IMR-90 (cell line): ENCODE measurements at regions not wholly inside any gene's neighbourhood (a gene's known extent, or its start where the extent isn't known, plus 50 kb on each side); places are given as distances from the start of the nearest gene placed in this dataset.

Experiments
- ATAC-seq: fragments of 200-7000 bp; cut with Tn5 transposase; 2 replicates; pipeline ENCODE4 v1.9.1; 2020; ENCODE audit warnings: low read depth, mild to moderate bottlenecking, moderate library complexity
- BruUV-seq: library from RNA; stranded (reverse); fragments of 400-500 nt; replicated peaks from 2 replicates; lab custom pipeline; 2021; lab: Mats Ljungman, UMichigan
- CTCF ChIA-PET: fragments of 300-600 bp; formaldehyde crosslinking; extraction: SDS; loops from one replicate; lab custom pipeline; 2021; ENCODE audit warnings: antibody characterized with exemption; lab: Yijun Ruan, JAX
- POLR2A ChIA-PET: fragments of 300-600 bp; sonication (Branson Sonifier 250); formaldehyde crosslinking; loops from one replicate; lab custom pipeline; 2022; ENCODE audit warnings: antibody characterized with exemption; ENCODE audit not compliant: unreplicated experiment; lab: Charles Lee
- DNase-seq: peaks from one replicate; pipeline ENCODE4 v3.0.0; 2013
- H2AFZ ChIP-seq: replicated peaks from 2 replicates; pipeline ENCODE3; 2013; ENCODE audit warnings: low read length, mild to moderate bottlenecking; ENCODE audit not compliant: poor library complexity
- H2AK5ac ChIP-seq: 2 replicates; pipeline ENCODE4 v1.6.1; 2013; ENCODE audit warnings: low read depth, low read length, inconsistent platforms
- H2AK9ac ChIP-seq: replicated peaks from 2 replicates; pipeline ENCODE3; 2013; ENCODE audit warnings: mild to moderate bottlenecking, low read depth, low read length, moderate library complexity; ENCODE audit not compliant: poor library complexity
- H2BK120ac ChIP-seq: 2 replicates; pipeline ENCODE4 v1.6.1; 2013; ENCODE audit warnings: low read depth, low read length, inconsistent platforms
- H2BK15ac ChIP-seq: 3 replicates; pipeline ENCODE4 v1.6.1; 2013; ENCODE audit warnings: low read depth, low read length, inconsistent platforms
- H2BK20ac ChIP-seq: 2 replicates; pipeline ENCODE4 v1.6.1; 2013; ENCODE audit warnings: low read depth, mild to moderate bottlenecking, inconsistent platforms, low read length, moderate library complexity
- H2BK5ac ChIP-seq: 2 replicates; pipeline ENCODE4 v1.6.1; 2013; ENCODE audit warnings: mild to moderate bottlenecking, low read depth, low read length, inconsistent platforms; ENCODE audit not compliant: poor library complexity, severe bottlenecking
- H3K14ac ChIP-seq: replicated peaks from 2 replicates; pipeline ENCODE4 v1.6.1; 2013; ENCODE audit warnings: low read depth, low read length, inconsistent platforms
- H3K18ac ChIP-seq: 2 replicates; pipeline ENCODE4 v1.6.1; 2013; ENCODE audit warnings: low read depth, low read length, control low read depth
- H3K23ac ChIP-seq: 2 replicates; pipeline ENCODE4 v1.6.1; 2013; ENCODE audit warnings: low read depth, low read length, inconsistent platforms
- H3K27ac ChIP-seq: 2 replicates; pipeline ENCODE4 v1.5.1; 2013; ENCODE audit warnings: mild to moderate bottlenecking, control low read depth, low read length; ENCODE audit not compliant: insufficient read depth
- H3K27me3 ChIP-seq: 2 replicates; pipeline ENCODE4 v1.6.1; 2013; ENCODE audit warnings: low read length; ENCODE audit not compliant: control insufficient read depth, insufficient read depth
- H3K36me3 ChIP-seq: 2 replicates; pipeline ENCODE4 v1.6.1; 2013; ENCODE audit warnings: low read length, mixed read lengths; ENCODE audit not compliant: control insufficient read depth, insufficient read depth
- H3K4ac ChIP-seq: 2 replicates; pipeline ENCODE4 v1.6.1; 2013; ENCODE audit warnings: low read depth, low read length, inconsistent platforms
- H3K4me1 ChIP-seq: 2 replicates; pipeline ENCODE4 v1.6.1; 2013; ENCODE audit warnings: low read length, mixed read lengths; ENCODE audit not compliant: control insufficient read depth, insufficient read depth
- H3K4me2 ChIP-seq: 2 replicates; pipeline ENCODE4 v1.6.1; 2013; ENCODE audit warnings: low read depth, mild to moderate bottlenecking, control low read depth, low read length, moderate library complexity
- H3K4me3 ChIP-seq: 2 replicates; pipeline ENCODE4 v1.5.1; 2013; ENCODE audit warnings: low read depth, mild to moderate bottlenecking, control low read depth, low read length, moderate library complexity; ENCODE audit not compliant: insufficient read depth
- H3K56ac ChIP-seq: 2 replicates; pipeline ENCODE4 v1.6.1; 2013; ENCODE audit warnings: low read length, inconsistent platforms; ENCODE audit not compliant: insufficient read depth; ENCODE audit errors: extremely low read depth
- H3K79me1 ChIP-seq, 2 experiments: 2 replicates each; pipeline ENCODE4 v1.6.1; 2013; ENCODE audit warnings: low read length in 2 of 2, inconsistent platforms in 1 of 2, low read depth in 1 of 2
- H3K9ac ChIP-seq: 2 replicates; pipeline ENCODE4 v1.6.1; 2013; ENCODE audit warnings: low read depth, low read length, control low read depth
- H3K9me1 ChIP-seq: 2 replicates; pipeline ENCODE4 v1.6.1; 2013; ENCODE audit warnings: low read length, inconsistent platforms; ENCODE audit not compliant: insufficient read depth
- H3K9me3 ChIP-seq: 2 replicates; pipeline ENCODE4 v1.6.1; 2013; ENCODE audit warnings: low read length; ENCODE audit not compliant: control insufficient read depth, insufficient read depth
- H4K20me1 ChIP-seq: 2 replicates; pipeline ENCODE4 v1.6.1; 2013; ENCODE audit warnings: low read length, inconsistent platforms; ENCODE audit not compliant: insufficient read depth
- H4K5ac ChIP-seq: 2 replicates; pipeline ENCODE4 v1.6.1; 2013; ENCODE audit warnings: mild to moderate bottlenecking, low read depth, low read length, control low read depth
- H4K8ac ChIP-seq, 2 experiments: 2 replicates each; pipeline ENCODE4 v1.6.1; 2013; ENCODE audit warnings: low read depth in 2 of 2, low read length in 2 of 2, control low read depth in 1 of 2, inconsistent platforms in 1 of 2
- H4K91ac ChIP-seq: 2 replicates; pipeline ENCODE4 v1.6.1; 2013; ENCODE audit warnings: low read depth, low read length, inconsistent platforms; ENCODE audit not compliant: insufficient read depth
- FOS ChIP-seq: fragments of 150-350 bp; IDR thresholded peaks from 2 replicates; pipeline ENCODE4 v1.6.1; 2016; ENCODE audit warnings: low read depth, low read length
- RFX5 ChIP-seq: IDR thresholded peaks from 2 replicates; pipeline ENCODE4 v1.8.0; 2012; ENCODE audit warnings: low read depth, mild to moderate bottlenecking, low read length, moderate library complexity
- WGBS, 2 experiments: methylation state at CpG; one replicate each; pipeline versions ENCODE4 v1.1.5 to v1.1.7; 2013; ENCODE audit warnings: missing lambda C conversion rate in 2 of 2; ENCODE audit not compliant: insufficient read length in 1 of 2; ENCODE audit errors: extremely low coverage in 2 of 2; 5-methylcytosine and 5-hydroxymethylcytosine counted together
- dilution Hi-C: fragments of 300-500 bp; cut with HindIII; formaldehyde crosslinking; loops from one replicate; pipeline ENCODE4 v1.14.3; 2018; ENCODE audit warnings: low sequenced_read_pairs; ENCODE audit not compliant: unreplicated experiment
- in situ Hi-C: fragments of 300-500 bp; cut with MboI; formaldehyde crosslinking; loops from 3 replicates; pipeline ENCODE4 v1.14.3; 2019; ENCODE audit warnings: low sequenced_read_pairs, inconsistent platforms, mixed read lengths
- intact Hi-C: fragments of 100-400 bp; cut with micrococcal nuclease; formaldehyde crosslinking; loops from 2 replicates; pipeline ENCODE4 v1.10.0; 2022
- TF ChIP-seq, protein P1 (sequence below): conservative IDR thresholded peaks from 2 replicates; pipeline ENCODE4 v1.5.1; 2012; ENCODE audit warnings: mild to moderate bottlenecking, low read depth, low read length, improper control_type of control experiment

- Histone ChIP-seq H3K4ac (no peak overlapping the region), H4K8ac (no peak overlapping the region), H3K4me3 (no peak overlapping the region), H3K79me1 (no peaks in the 10 kb centered on the region), H3K36me3 (no peaks in the 10 kb centered on the region), H3K27ac (no peak overlapping the region), H3K27me3 (no peaks in the 10 kb centered on the region), H3K4me2 (no peak overlapping the region), H3K9me1 (no peaks in the 10 kb centered on the region), H3K9me3 (peaks cover 6% of the 10 kb centered on the region; the same call in 1 of the 2 replicates), H3K23ac (no peak overlapping the region), H3K56ac (no peak overlapping the region), H3K14ac (no peak overlapping the region), H2BK120ac (no peak overlapping the region), H2BK15ac (no peak overlapping the region), H3K4me1 (no peaks in the 10 kb centered on the region), H2BK20ac (no peak overlapping the region), H4K20me1 (no peaks in the 10 kb centered on the region), H4K5ac (no peak overlapping the region), H2AK9ac (no peak overlapping the region), H2AFZ (no peak overlapping the region), H2AK5ac (no peak overlapping the region), H3K9ac (no peak overlapping the region), H4K91ac (no peak overlapping the region), H2BK5ac (no peak overlapping the region), H3K18ac (no peak overlapping the region)
- no peak for ATAC-seq
- WGBS, 2 experiments = no CpG with 5 or more reads among the region's 2 CpGs
- TF ChIP-seq RFX5 = no peak
- TF ChIP-seq, protein P1, sequence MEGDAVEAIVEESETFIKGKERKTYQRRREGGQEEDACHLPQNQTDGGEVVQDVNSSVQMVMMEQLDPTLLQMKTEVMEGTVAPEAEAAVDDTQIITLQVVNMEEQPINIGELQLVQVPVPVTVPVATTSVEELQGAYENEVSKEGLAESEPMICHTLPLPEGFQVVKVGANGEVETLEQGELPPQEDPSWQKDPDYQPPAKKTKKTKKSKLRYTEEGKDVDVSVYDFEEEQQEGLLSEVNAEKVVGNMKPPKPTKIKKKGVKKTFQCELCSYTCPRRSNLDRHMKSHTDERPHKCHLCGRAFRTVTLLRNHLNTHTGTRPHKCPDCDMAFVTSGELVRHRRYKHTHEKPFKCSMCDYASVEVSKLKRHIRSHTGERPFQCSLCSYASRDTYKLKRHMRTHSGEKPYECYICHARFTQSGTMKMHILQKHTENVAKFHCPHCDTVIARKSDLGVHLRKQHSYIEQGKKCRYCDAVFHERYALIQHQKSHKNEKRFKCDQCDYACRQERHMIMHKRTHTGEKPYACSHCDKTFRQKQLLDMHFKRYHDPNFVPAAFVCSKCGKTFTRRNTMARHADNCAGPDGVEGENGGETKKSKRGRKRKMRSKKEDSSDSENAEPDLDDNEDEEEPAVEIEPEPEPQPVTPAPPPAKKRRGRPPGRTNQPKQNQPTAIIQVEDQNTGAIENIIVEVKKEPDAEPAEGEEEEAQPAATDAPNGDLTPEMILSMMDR = no peak
- TF ChIP-seq FOS = no peak
- dilution Hi-C loops = no loop called here
- ChIA-PET POLR2A (no interaction called here), CTCF (no interaction called here)
- in situ Hi-C loops = no loop called here
- no TSS peak for BruUV-seq
- no peak for DNase-seq
- intact Hi-C loops = no loop called here
Observed at GRCh38 chr21:18049461-18049860, 195.2 kb upstream of the CHODL start.
